Panc1 (cell line): ENCODE measurements at regions not wholly inside any gene's neighbourhood (a gene's known extent, or its start where the extent isn't known, plus 50 kb on each side); places are given as distances from the start of the nearest gene placed in this dataset.

Source experiments
- ATAC-seq: fragments of 200-7000 bp; cut with Tn5 transposase; 2 replicates; pipeline ENCODE4 v1.9.1; 2020; ENCODE audit warnings: mild to moderate bottlenecking, moderate library complexity
- BruUV-seq: library from RNA; stranded (reverse); fragments of 400-500 nt; replicated peaks from 2 replicates; lab custom pipeline; 2021; lab: Mats Ljungman, UMichigan
- CTCF ChIA-PET: fragments of 300-600 bp; sonication (Branson Sonifier 250); formaldehyde crosslinking; loops from one replicate; lab custom pipeline; 2022; ENCODE audit warnings: antibody characterized with exemption; lab: Charles Lee
- POLR2A ChIA-PET: fragments of 300-600 bp; sonication (Branson Sonifier 250); formaldehyde crosslinking; loops from one replicate; lab custom pipeline; 2022; ENCODE audit warnings: antibody characterized with exemption; lab: Charles Lee
- DNase-seq: peaks from one replicate; pipeline ENCODE4 v3.0.0-alpha.2; 2010; ENCODE audit warnings: low read depth, low spot score
- H3K27ac ChIP-seq: 2 replicates; pipeline ENCODE4 v1.5.1; 2011; ENCODE audit warnings: mild to moderate bottlenecking, low read length, inconsistent platforms
- H3K27me3 ChIP-seq: fragments of 200-500 bp; sonication (Bioruptor generic); 2 replicates; pipeline ENCODE4 v1.6.0; 2014; ENCODE audit warnings: low read length, inconsistent platforms; ENCODE audit not compliant: control insufficient read depth, insufficient read depth
- H3K36me3 ChIP-seq: fragments of 200-500 bp; sonication (Bioruptor generic); 2 replicates; pipeline ENCODE4 v1.5.1; 2014; ENCODE audit warnings: inconsistent platforms, mild to moderate bottlenecking, low read length, moderate library complexity; ENCODE audit not compliant: control insufficient read depth, insufficient read depth
- H3K4me1 ChIP-seq: 2 replicates; pipeline ENCODE4 v1.5.1; 2011; ENCODE audit warnings: inconsistent platforms, mild to moderate bottlenecking, low read length, moderate library complexity; ENCODE audit not compliant: control insufficient read depth, insufficient read depth
- H3K4me3 ChIP-seq, 2 experiments: 2 replicates each; pipeline ENCODE4 v1.5.1; 2011 to 2012; ENCODE audit warnings: low read depth in 2 of 2, low read length in 2 of 2, mild to moderate bottlenecking in 2 of 2, inconsistent platforms in 1 of 2, moderate library complexity in 1 of 2
- H3K9me3 ChIP-seq: fragments of 200-500 bp; sonication (Bioruptor generic); 2 replicates; pipeline ENCODE4 v1.5.1; 2014; ENCODE audit warnings: low read depth, mild to moderate bottlenecking, inconsistent platforms, low read length, moderate library complexity; ENCODE audit not compliant: control insufficient read depth, insufficient read depth
- CTCF ChIP-seq: fragments of 450-650 bp; IDR thresholded peaks from 2 replicates; pipeline ENCODE4 v1.5.1; 2017; ENCODE audit warnings: mild to moderate bottlenecking
- REST ChIP-seq, 2 experiments: IDR thresholded peaks; 2 replicates each; pipeline ENCODE4 v1.6.1; 2011 to 2012; ENCODE audit warnings: low read depth in 2 of 2, control low read depth in 1 of 2, low read length in 1 of 2, mild to moderate bottlenecking in 1 of 2, moderate library complexity in 1 of 2; ENCODE audit not compliant: insufficient read depth in 1 of 2
- SIN3A ChIP-seq: IDR thresholded peaks from 2 replicates; pipeline ENCODE4 v1.6.1; 2012; ENCODE audit warnings: low read depth, mild to moderate bottlenecking, low read length, moderate library complexity, borderline replicate concordance; ENCODE audit not compliant: insufficient read depth
- TCF7L2 ChIP-seq: IDR thresholded peaks from 2 replicates; pipeline ENCODE4 v1.6.1; 2011; ENCODE audit warnings: mild to moderate bottlenecking, low read depth, low read length, inconsistent platforms
- in situ Hi-C: cut with HindIII; loops from 2 replicates; pipeline ENCODE4 v1.10.0; 2016; ENCODE audit warnings: low sequenced_read_pairs, low pct_unique_long_range_greater_than_20kb
- intact Hi-C: fragments of 100-400 bp; cut with micrococcal nuclease; formaldehyde crosslinking; loops from one replicate; pipeline ENCODE4 v1.10.0; 2022; ENCODE audit not compliant: unreplicated experiment

GRCh38 chr10:2964632-2965296 is 102.6 kb upstream of the PFKP start:
- H3K4me3 ChIP-seq: no peak overlapping the region
- no peaks in the 10 kb centered on the region; the same call in 1 of the 2 replicates for H3K27me3 ChIP-seq
- H3K4me1 ChIP-seq: no peaks in the 10 kb centered on the region
- no TSS peak for BruUV-seq
- intact Hi-C loops: no loop called here
- DNase-seq (no peak), ATAC-seq (no peak)
- POLR2A ChIA-PET: no interaction called here
- no peak overlapping the region for H3K27ac ChIP-seq
- in situ Hi-C loops: no loop called here
- H3K36me3 ChIP-seq: no peaks in the 10 kb centered on the region
- TF ChIP-seq CTCF: no peak
- TF ChIP-seq REST (IDR thresholded peaks at IDR 0.05; ENCODE audit: insufficient read depth in 1 of 2, low read depth in 2 of 2, low read length in 1 of 2): peak; percentile 65 to 79; a peak in 3 of 4 replicates
- no peak for TF ChIP-seq SIN3A
- no peak for TF ChIP-seq TCF7L2
- H3K9me3 ChIP-seq: no peaks in the 10 kb centered on the region
- CTCF ChIA-PET: no interaction called here

GRCh38 chr10:2963889-2964631 is 103.3 kb upstream of the PFKP start:
- CTCF ChIA-PET: no interaction called here

More at GRCh38 chr10:2963889-2964631, 103.3 kb upstream of the PFKP start:
- H3K9me3 ChIP-seq: no peaks in the 10 kb centered on the region
- ATAC-seq (no peak), DNase-seq (no peak)
- in situ Hi-C loops: no loop called here
- BruUV-seq: no TSS peak
- H3K36me3 ChIP-seq: no peaks in the 10 kb centered on the region
- no peaks in the 10 kb centered on the region; the same call in 1 of the 2 replicates for H3K27me3 ChIP-seq
- TF ChIP-seq SIN3A: no peak
- TF ChIP-seq CTCF: no peak
- TF ChIP-seq TCF7L2: no peak
- H3K4me1 ChIP-seq: no peaks in the 10 kb centered on the region
- intact Hi-C loops: no loop called here
- POLR2A ChIA-PET: no interaction called here
- no peak overlapping the region for H3K4me3 ChIP-seq
- no peak overlapping the region for H3K27ac ChIP-seq
